ENCODE measurements at regions not wholly inside any gene's neighbourhood (a gene's known extent, or its start where the extent isn't known, plus 50 kb on each side); places are given as distances from the start of the nearest gene placed in this dataset.

DNA sequence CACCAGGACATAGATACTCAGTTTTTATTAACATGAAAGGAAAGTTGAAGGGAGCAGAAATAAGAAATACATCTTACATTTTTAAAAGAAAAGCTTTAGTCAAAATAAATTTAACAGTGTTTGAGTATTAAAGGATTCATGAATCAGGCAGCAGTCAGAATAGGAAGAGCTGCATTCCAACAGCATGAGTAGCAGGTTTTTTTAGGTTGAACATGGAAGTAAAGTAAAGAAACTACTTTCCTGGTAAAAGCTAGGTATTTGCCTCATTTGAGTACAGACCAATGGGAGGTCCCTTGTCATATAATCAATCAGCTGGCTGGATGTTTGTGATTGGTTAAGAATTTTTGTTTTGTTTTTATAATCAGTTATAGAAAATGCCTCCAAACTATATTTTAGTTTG lies 645.9 kb upstream of the INTU start:
- no peak for TF ChIP-seq POLR2A (IDR thresholded peaks at IDR 0.05)
- TF ChIP-seq, protein P1, sequence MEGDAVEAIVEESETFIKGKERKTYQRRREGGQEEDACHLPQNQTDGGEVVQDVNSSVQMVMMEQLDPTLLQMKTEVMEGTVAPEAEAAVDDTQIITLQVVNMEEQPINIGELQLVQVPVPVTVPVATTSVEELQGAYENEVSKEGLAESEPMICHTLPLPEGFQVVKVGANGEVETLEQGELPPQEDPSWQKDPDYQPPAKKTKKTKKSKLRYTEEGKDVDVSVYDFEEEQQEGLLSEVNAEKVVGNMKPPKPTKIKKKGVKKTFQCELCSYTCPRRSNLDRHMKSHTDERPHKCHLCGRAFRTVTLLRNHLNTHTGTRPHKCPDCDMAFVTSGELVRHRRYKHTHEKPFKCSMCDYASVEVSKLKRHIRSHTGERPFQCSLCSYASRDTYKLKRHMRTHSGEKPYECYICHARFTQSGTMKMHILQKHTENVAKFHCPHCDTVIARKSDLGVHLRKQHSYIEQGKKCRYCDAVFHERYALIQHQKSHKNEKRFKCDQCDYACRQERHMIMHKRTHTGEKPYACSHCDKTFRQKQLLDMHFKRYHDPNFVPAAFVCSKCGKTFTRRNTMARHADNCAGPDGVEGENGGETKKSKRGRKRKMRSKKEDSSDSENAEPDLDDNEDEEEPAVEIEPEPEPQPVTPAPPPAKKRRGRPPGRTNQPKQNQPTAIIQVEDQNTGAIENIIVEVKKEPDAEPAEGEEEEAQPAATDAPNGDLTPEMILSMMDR (IDR thresholded peaks at IDR 0.05) = no peak
- H3K27me3 ChIP-seq = no peaks in the 10 kb centered on the region
- H3K4me1 ChIP-seq (replicated peaks in 1 of 2) = no peaks in the 10 kb centered on the region
- peaks cover 0 to 4% (median 0%) of the 10 kb centered on the region in 3 donors for H3K9me3 ChIP-seq (replicated peaks in 1 of 3)
- DNase-seq = no peak
- no peak overlapping the region for H3K27ac ChIP-seq
- intact Hi-C loops (cut with DNase I) = no loop called here
- H3K36me3 ChIP-seq (replicated peaks in 1 of 2) = no peaks in the 10 kb centered on the region
- no peak overlapping the region for H3K4me3 ChIP-seq

DNA sequence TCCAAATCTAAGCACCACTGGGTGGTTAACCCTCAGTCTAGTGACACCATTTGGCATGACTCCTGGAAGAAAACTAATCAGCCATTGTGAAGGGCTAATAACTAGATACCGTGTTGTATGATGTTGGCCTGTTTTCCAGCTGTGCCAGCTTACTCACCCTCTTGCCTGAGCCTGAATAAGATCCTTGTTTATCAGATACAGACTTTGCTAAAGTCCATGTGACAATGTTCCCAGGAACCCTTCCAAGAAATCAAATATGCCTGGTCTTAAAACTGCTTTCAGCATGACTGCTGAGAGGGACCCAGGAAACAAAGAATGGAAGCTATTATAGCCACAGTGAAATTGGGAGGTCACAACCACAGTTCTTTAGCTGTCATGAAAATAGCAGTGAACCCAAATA lies 640.8 kb upstream of the INTU start:
- TF ChIP-seq, protein P1 (IDR thresholded peaks at IDR 0.05) = no peak
- no peak for TF ChIP-seq POLR2A (IDR thresholded peaks at IDR 0.05)
- no peaks in the 10 kb centered on the region for H3K9me3 ChIP-seq (replicated peaks in 1 of 3)
- no peaks in the 10 kb centered on the region for H3K4me1 ChIP-seq (replicated peaks in 1 of 2)
- WGBS, 4 donors = 47 to 71% (median 52%) methylated on average over 1 of the region's 1 CpG
- no peak overlapping the region for H3K4me3 ChIP-seq
- H3K27me3 ChIP-seq = no peaks in the 10 kb centered on the region
- no peak for DNase-seq
- no peaks in the 10 kb centered on the region for H3K36me3 ChIP-seq (replicated peaks in 1 of 2)
- intact Hi-C loops (cut with DNase I) = no loop called here
- no peak overlapping the region for H3K27ac ChIP-seq

DNA sequence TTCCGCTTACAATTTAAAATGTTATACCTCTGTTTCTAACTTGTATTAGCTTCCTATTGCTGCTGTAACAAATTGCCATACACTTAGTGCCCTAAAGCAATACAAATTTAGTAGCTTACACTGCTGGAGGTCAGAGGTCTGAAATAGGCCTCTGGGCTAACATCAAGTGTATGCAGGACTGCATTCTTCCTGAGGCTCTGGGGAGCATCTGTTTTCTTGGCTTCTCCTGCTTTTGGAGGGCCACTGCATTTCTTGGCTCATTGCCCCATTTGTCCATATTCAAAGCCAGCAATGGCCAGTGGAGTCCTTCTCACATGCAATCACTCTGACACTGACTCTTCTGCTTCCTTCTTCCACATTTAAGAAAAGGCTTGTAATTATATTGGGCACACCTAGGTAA lies 639.8 kb upstream of the INTU start:
- Histone ChIP-seq H3K9me3 (replicated peaks in 1 of 3) (no peaks in the 10 kb centered on the region), H3K4me3 (no peak overlapping the region), H3K27me3 (no peaks in the 10 kb centered on the region), H3K4me1 (replicated peaks in 1 of 2) (no peaks in the 10 kb centered on the region), H3K36me3 (replicated peaks in 1 of 2) (no peaks in the 10 kb centered on the region), H3K27ac (no peak overlapping the region)
- intact Hi-C loops (cut with DNase I) = no loop called here
- 95 to 100% (median 96%) methylated on average over 1 of the region's 1 CpG for WGBS, 4 donors
- DNase-seq = no peak
- TF ChIP-seq, protein P1 (IDR thresholded peaks at IDR 0.05) = no peak
- no peak for TF ChIP-seq POLR2A (IDR thresholded peaks at IDR 0.05)

DNA sequence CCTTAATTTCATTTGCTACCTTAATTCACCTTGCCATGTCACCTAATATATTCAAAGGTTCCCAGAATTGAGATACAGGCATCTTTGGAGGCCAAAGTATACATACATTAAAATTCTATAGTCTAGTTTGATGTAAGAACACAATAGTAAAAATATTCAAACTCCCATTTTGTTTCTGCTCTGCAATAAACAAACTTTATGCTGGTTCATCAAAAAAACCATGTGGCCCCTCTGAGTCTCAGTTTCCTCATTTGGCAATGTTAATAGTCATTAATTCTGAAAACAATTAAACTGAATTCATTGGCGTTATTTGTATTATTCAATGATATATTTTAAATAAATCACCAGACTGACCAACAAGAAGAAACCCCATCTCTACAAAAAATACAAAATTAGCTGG lies 639.4 kb upstream of the INTU start:
- DNase-seq = no peak
- no peak for TF ChIP-seq POLR2A (IDR thresholded peaks at IDR 0.05)
- TF ChIP-seq, protein P1 (IDR thresholded peaks at IDR 0.05) = no peak
- WGBS, 4 donors = 74 to 93% (median 80%) methylated on average over 1 of the region's 1 CpG
- Histone ChIP-seq H3K4me1 (replicated peaks in 1 of 2) (no peaks in the 10 kb centered on the region), H3K9me3 (replicated peaks in 1 of 3) (no peaks in the 10 kb centered on the region), H3K36me3 (replicated peaks in 1 of 2) (no peaks in the 10 kb centered on the region), H3K27me3 (no peaks in the 10 kb centered on the region), H3K27ac (no peak overlapping the region), H3K4me3 (no peak overlapping the region)
- intact Hi-C loops (cut with DNase I) = no loop called here
